GM23338 (cell line): ENCODE measurements at regions not wholly inside any gene's neighbourhood (a gene's known extent, or its start where the extent isn't known, plus 50 kb on each side); places are given as distances from the start of the nearest gene placed in this dataset.

Experiments
- ATAC-seq: fragments of 200-7000 bp; cut with Tn5 transposase; 3 replicates; pipeline ENCODE4 v1.9.1; 2020
- DNase-seq: peaks from one replicate; pipeline ENCODE4 v3.0.0-alpha.2; 2015; ENCODE audit warnings: low spot score
- H2AFZ ChIP-seq: fragments of 200-600 bp; sonication (generic); 2 replicates; pipeline ENCODE4 v1.8.0; 2016; ENCODE audit warnings: antibody characterized with exemption, mild to moderate bottlenecking, moderate library complexity
- H3F3A ChIP-seq: fragments of 200-600 bp; sonication (generic); replicated peaks from 2 replicates; pipeline ENCODE4 v1.8.0; 2017; ENCODE audit warnings: antibody characterized with exemption, mixed run types, low read depth
- H3K27ac ChIP-seq: fragments of 200-600 bp; sonication (generic); 2 replicates; pipeline ENCODE4 v1.6.1; 2016; ENCODE audit warnings: low read depth
- H3K27me3 ChIP-seq: fragments of 200-600 bp; sonication (generic); 2 replicates; pipeline ENCODE4 v1.8.0; 2016; ENCODE audit warnings: mild to moderate bottlenecking, mixed run types, moderate library complexity; ENCODE audit not compliant: insufficient read depth
- H3K36me3 ChIP-seq: fragments of 200-600 bp; sonication (generic); 2 replicates; pipeline ENCODE4 v1.8.0; 2016; ENCODE audit warnings: mild to moderate bottlenecking; ENCODE audit not compliant: insufficient read depth
- H3K4me1 ChIP-seq: fragments of 200-600 bp; sonication (generic); 2 replicates; pipeline ENCODE4 v1.8.0; 2016; ENCODE audit warnings: mild to moderate bottlenecking, moderate library complexity; ENCODE audit not compliant: insufficient read depth
- H3K4me2 ChIP-seq: fragments of 200-600 bp; sonication (generic); 2 replicates; pipeline ENCODE4 v1.7.1; 2017; ENCODE audit warnings: mixed run types
- H3K4me3 ChIP-seq: fragments of 200-600 bp; sonication (generic); 2 replicates; pipeline ENCODE4 v1.6.1; 2016; ENCODE audit warnings: mixed run types
- H3K79me2 ChIP-seq: fragments of 200-600 bp; sonication (generic); replicated peaks from 2 replicates; pipeline ENCODE4 v1.8.0; 2017; ENCODE audit warnings: mild to moderate bottlenecking; ENCODE audit not compliant: insufficient read depth
- H3K9me2 ChIP-seq: fragments of 200-600 bp; sonication (generic); 2 replicates; pipeline ENCODE4 v1.8.0; 2017; ENCODE audit not compliant: insufficient read depth
- H4K20me1 ChIP-seq: fragments of 200-600 bp; sonication (generic); replicated peaks from 2 replicates; pipeline ENCODE4 v1.8.0; 2017; ENCODE audit warnings: mild to moderate bottlenecking; ENCODE audit not compliant: insufficient read depth
- H3K27ac Mint-ChIP-seq: 2 replicates; pipeline ENCODE4 v1.8.0; 2020; ENCODE audit warnings: inconsistent platforms, mild to moderate bottlenecking, moderate library complexity, mixed read lengths
- H3K27me3 Mint-ChIP-seq: 3 replicates; pipeline ENCODE4 v1.8.0; 2022; ENCODE audit warnings: low read depth, mild to moderate bottlenecking, moderate library complexity, mixed read lengths, inconsistent platforms; ENCODE audit not compliant: insufficient read depth, poor library complexity
- H3K36me3 Mint-ChIP-seq: 3 replicates; pipeline ENCODE4 v1.8.0; 2021; ENCODE audit warnings: low read depth, mild to moderate bottlenecking, inconsistent platforms, moderate library complexity, mixed read lengths
- H3K4me1 Mint-ChIP-seq: 3 replicates; pipeline ENCODE4 v1.8.0; 2020; ENCODE audit warnings: mild to moderate bottlenecking, inconsistent platforms, mixed read lengths
- H3K4me3 Mint-ChIP-seq: 3 replicates; pipeline ENCODE4 v1.8.0; 2021; ENCODE audit warnings: moderate library complexity, mild to moderate bottlenecking, inconsistent platforms, mixed read lengths
- H3K9me3 Mint-ChIP-seq: 3 replicates; pipeline ENCODE4 v1.8.0; 2020; ENCODE audit warnings: moderate library complexity, mild to moderate bottlenecking, inconsistent platforms, mixed read lengths
- CREB1 ChIP-seq: fragments of 250-450 bp; sonication (Bioruptor Pico); IDR thresholded peaks from 2 replicates; pipeline ENCODE4 v1.5.0; 2020; ENCODE audit warnings: low read depth, mild to moderate bottlenecking, moderate library complexity
- CTCF ChIP-seq, 2 experiments: fragments of 200-600 bp in 1 of 2; sonication (generic) in 1 of 2; conservative IDR thresholded peaks; 2 replicates each; pipeline versions ENCODE4 v1.5.1 to v1.6.1; 2016 to 2017; ENCODE audit warnings: antibody characterized with exemption in 2 of 2, low read depth in 2 of 2, mild to moderate bottlenecking in 2 of 2, moderate library complexity in 1 of 2
- ETS1 ChIP-seq: IDR thresholded peaks from 2 replicates; pipeline ENCODE4 v1.6.1; 2016; ENCODE audit warnings: antibody characterized with exemption
- EZH2 ChIP-seq: fragments of 200-600 bp; sonication (generic); IDR thresholded peaks from one replicate; pipeline ENCODE4 v1.8.0; 2017; ENCODE audit warnings: antibody characterized with exemption, mild to moderate bottlenecking, low read depth; ENCODE audit not compliant: unreplicated experiment
- EZH2phosphoT487 ChIP-seq: fragments of 200-600 bp; sonication (generic); IDR thresholded peaks from one replicate; pipeline ENCODE4 v1.8.1; 2018; ENCODE audit warnings: antibody characterized with exemption; ENCODE audit not compliant: unreplicated experiment
- JUNB ChIP-seq: IDR thresholded peaks from one replicate; pipeline ENCODE4 v1.6.1; 2016; ENCODE audit warnings: antibody characterized with exemption; ENCODE audit not compliant: unreplicated experiment
- NANOG ChIP-seq: IDR thresholded peaks from 2 replicates; pipeline ENCODE4 v1.6.1; 2016; ENCODE audit warnings: antibody characterized with exemption, borderline replicate concordance
- POLR2AphosphoS5 ChIP-seq: IDR thresholded peaks from 2 replicates; pipeline ENCODE4 v1.6.1; 2016; ENCODE audit warnings: antibody characterized with exemption, low read depth
- REST ChIP-seq: IDR thresholded peaks from one replicate; pipeline ENCODE4 v1.6.1; 2018; ENCODE audit warnings: antibody characterized with exemption; ENCODE audit not compliant: unreplicated experiment
- STAT1 ChIP-seq: IDR thresholded peaks from one replicate; pipeline ENCODE4 v1.6.1; 2016; ENCODE audit warnings: antibody characterized with exemption; ENCODE audit not compliant: unreplicated experiment
- ZNF114 ChIP-seq: fragments of 250-450 bp; sonication (Bioruptor Pico); IDR thresholded peaks from 2 replicates; pipeline ENCODE4 v1.5.0; 2020; ENCODE audit warnings: mild to moderate bottlenecking, moderate library complexity
- ZNF331 ChIP-seq: fragments of 250-450 bp; sonication (Bioruptor Pico); IDR thresholded peaks from 2 replicates; pipeline ENCODE4 v1.5.0; 2020; ENCODE audit warnings: low read depth, mild to moderate bottlenecking, moderate library complexity
- ZNF462 ChIP-seq: fragments of 250-450 bp; sonication (Bioruptor Pico); IDR thresholded peaks from 2 replicates; pipeline ENCODE4 v1.5.0; 2020; ENCODE audit warnings: mild to moderate bottlenecking, moderate library complexity

GRCh38 chr3:178096955-178097354 is 439.3 kb upstream of the KCNMB2 start:
- no peaks in the 10 kb centered on the region for H3K36me3 ChIP-seq
- peaks cover 22% of the 10 kb centered on the region for H3K4me1 Mint-ChIP-seq
- peaks cover 8% of the 10 kb centered on the region; the same call in 1 of the 3 replicates for H3K36me3 Mint-ChIP-seq
- H3K4me1 ChIP-seq, result peaks cover 21% of the 10 kb centered on the region
- H3K9me3 Mint-ChIP-seq, result peaks cover 14% of the 10 kb centered on the region
- H3F3A ChIP-seq, result no peaks in the 10 kb centered on the region
- no peaks in the 10 kb centered on the region for H3K27me3 ChIP-seq
- no peak overlapping the region for H3K4me2 ChIP-seq
- no peaks in the 10 kb centered on the region for H3K9me2 ChIP-seq
- TF ChIP-seq NANOG, result no peak
- TF ChIP-seq STAT1, result no peak
- no peak for TF ChIP-seq EZH2phosphoT487
- TF ChIP-seq REST, result no peak
- TF ChIP-seq ZNF462 (CRISPR knock-in tag), result no peak
- no peak for TF ChIP-seq ZNF331 (CRISPR knock-in tag)
- no peak for TF ChIP-seq ZNF114 (CRISPR knock-in tag)
- TF ChIP-seq ETS1, result no peak
- no peak for TF ChIP-seq CREB1 (CRISPR knock-in tag)
- TF ChIP-seq POLR2AphosphoS5, result no peak
- no peak for TF ChIP-seq EZH2
- no peak for TF ChIP-seq JUNB
- no peak for TF ChIP-seq CTCF (conservative IDR thresholded peaks at IDR 0.05; ENCODE audit: low read depth in 2 of 2)
- H2AFZ ChIP-seq, result no peak overlapping the region
- H3K27ac ChIP-seq, result no peak overlapping the region
- no peaks in the 10 kb centered on the region for H3K79me2 ChIP-seq
- no peaks in the 10 kb centered on the region for H4K20me1 ChIP-seq
- H3K4me3 Mint-ChIP-seq, result no peak overlapping the region
- ATAC-seq (no peak), DNase-seq (no peak)
- no peak overlapping the region for H3K27ac Mint-ChIP-seq
- H3K4me3 ChIP-seq, result no peak overlapping the region
- H3K27me3 Mint-ChIP-seq, result peaks cover 7% of the 10 kb centered on the region
